Adrenal gland (tissue), 5 donors: ENCODE measurements at regions not wholly inside any gene's neighbourhood (a gene's known extent, or its start where the extent isn't known, plus 50 kb on each side); places are given as distances from the start of the nearest gene placed in this dataset.

ENCODE experiments used
- POLR2A ChIP-seq, 2 donors: fragments of 450-650 bp; IDR thresholded peaks; one replicate each; pipeline ENCODE4 v1.6.1; 2017; ENCODE audit warnings: antibody characterized with exemption in 2 of 2, mild to moderate bottlenecking in 2 of 2, moderate library complexity in 1 of 2
- TF ChIP-seq, protein P1 (sequence below), 6 experiments: fragments of 450-650 bp in 4 of 6; fragments of 200-600 bp in 2 of 6; sonication (generic) in 1 of 6; IDR thresholded peaks; 1 replicate in 5 of 6; 2 replicates in 1 of 6; pipeline versions ENCODE4 v1.5.1 to v1.8.0; 2016 to 2021; ENCODE audit warnings: antibody characterized with exemption in 6 of 6, mild to moderate bottlenecking in 2 of 6, moderate library complexity in 1 of 6
- donor health status: DM: no; HTN: no; CAD: no.

DNA sequence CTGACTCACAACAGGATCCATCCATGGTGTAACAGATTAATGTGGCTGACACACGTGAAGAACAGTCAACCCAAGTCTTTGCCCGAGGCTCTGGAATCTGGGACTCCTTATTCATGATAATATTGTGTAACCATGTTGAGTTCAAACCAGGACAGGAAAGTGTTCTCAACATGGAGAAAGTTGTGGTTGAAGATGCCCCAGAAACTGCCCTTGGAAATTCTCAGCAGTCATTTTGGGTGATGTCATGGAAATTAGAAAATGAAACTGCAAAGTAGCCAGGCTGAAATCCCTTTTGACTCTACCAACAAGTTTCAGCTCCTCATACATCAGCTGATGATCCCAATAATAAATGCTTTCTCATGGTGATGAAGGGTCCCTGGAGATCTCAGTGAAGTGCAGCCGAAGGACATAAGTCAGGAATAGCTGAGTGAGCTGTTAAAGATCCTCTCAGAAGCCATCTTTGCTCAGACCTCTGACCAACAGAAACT lies 307.7 kb downstream of the TNS1 start:
- TF ChIP-seq, protein P1, sequence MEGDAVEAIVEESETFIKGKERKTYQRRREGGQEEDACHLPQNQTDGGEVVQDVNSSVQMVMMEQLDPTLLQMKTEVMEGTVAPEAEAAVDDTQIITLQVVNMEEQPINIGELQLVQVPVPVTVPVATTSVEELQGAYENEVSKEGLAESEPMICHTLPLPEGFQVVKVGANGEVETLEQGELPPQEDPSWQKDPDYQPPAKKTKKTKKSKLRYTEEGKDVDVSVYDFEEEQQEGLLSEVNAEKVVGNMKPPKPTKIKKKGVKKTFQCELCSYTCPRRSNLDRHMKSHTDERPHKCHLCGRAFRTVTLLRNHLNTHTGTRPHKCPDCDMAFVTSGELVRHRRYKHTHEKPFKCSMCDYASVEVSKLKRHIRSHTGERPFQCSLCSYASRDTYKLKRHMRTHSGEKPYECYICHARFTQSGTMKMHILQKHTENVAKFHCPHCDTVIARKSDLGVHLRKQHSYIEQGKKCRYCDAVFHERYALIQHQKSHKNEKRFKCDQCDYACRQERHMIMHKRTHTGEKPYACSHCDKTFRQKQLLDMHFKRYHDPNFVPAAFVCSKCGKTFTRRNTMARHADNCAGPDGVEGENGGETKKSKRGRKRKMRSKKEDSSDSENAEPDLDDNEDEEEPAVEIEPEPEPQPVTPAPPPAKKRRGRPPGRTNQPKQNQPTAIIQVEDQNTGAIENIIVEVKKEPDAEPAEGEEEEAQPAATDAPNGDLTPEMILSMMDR (IDR thresholded peaks at IDR 0.05) = no peak
- no peak for TF ChIP-seq POLR2A (IDR thresholded peaks at IDR 0.05)
